ENCODE measurements at regions not wholly inside any gene's neighbourhood (a gene's known extent, or its start where the extent isn't known, plus 50 kb on each side); places are given as distances from the start of the nearest gene placed in this dataset.

DNA sequence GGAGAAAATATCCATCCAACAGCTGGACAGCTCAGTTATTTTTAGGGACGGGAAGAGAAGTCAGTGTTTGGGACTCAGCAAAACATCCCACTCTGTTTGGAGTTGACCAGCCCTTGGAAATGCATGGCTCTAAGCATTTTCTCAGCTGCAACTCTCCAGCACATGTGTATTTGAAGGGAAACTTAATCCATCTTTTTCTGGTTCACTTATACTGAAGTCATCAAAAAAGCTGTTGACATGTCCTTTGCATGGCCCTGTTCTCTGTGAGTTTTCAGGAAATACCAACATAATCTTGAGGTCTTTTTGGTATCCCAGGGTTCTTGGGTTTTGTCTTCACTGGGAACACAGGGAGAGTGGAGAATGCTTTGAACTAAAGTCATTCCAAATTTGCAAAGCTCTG, 91.9 kb upstream of the CELF4 start:
- no peak for TF ChIP-seq SIN3A (IDR thresholded peaks at IDR 0.05; ENCODE audit: borderline replicate concordance, insufficient read depth, low read length)
- no peak for TF ChIP-seq POLR2AphosphoS5 (IDR thresholded peaks at IDR 0.05; ENCODE audit: low read depth, low read length)

Measured in PFSK-1 (cell line).